Right lobe of liver (tissue), 4 donors: ENCODE measurements at regions not wholly inside any gene's neighbourhood (a gene's known extent, or its start where the extent isn't known, plus 50 kb on each side); places are given as distances from the start of the nearest gene placed in this dataset.

Source experiments
- CTCF ChIP-seq, 4 donors: fragments of 200-600 bp in 3 of 4; fragments of 450-650 bp in 1 of 4; IDR thresholded peaks; one replicate each; pipeline versions ENCODE4 v1.5.1 to v1.8.0; 2016 to 2022; ENCODE audit warnings: antibody characterized with exemption in 4 of 4, mild to moderate bottlenecking in 2 of 4
- POLR2A ChIP-seq: fragments of 450-650 bp; IDR thresholded peaks from one replicate; pipeline ENCODE4 v1.6.1; 2017; ENCODE audit warnings: antibody characterized with exemption, mild to moderate bottlenecking
- donor health status: DM: no; HTN: no; CAD: no.
- donor health status: DM: no; HTN: no; CAD: no.
- donor health status: DM: no; HTN: yes; CAD: no.

GRCh38 chr2:122340246-122340645 lies 584.8 kb downstream of the TSN start:
- TF ChIP-seq CTCF (IDR thresholded peaks at IDR 0.05) (no peak), POLR2A (no peak)
